H1 (cell line): ENCODE measurements at regions not wholly inside any gene's neighbourhood (a gene's known extent, or its start where the extent isn't known, plus 50 kb on each side); places are given as distances from the start of the nearest gene placed in this dataset.

ENCODE experiments used
- CTCF ChIA-PET: fragments of 300-600 bp; sonication (Branson Sonifier 250); formaldehyde crosslinking; loops from one replicate; lab custom pipeline; 2021; ENCODE audit not compliant: partially characterized antibody; lab: Charles Lee
- POLR2A ChIA-PET: fragments of 300-600 bp; sonication (Branson Sonifier 250); formaldehyde crosslinking; loops from one replicate; lab custom pipeline; 2021; ENCODE audit warnings: inconsistent platforms; ENCODE audit not compliant: partially characterized antibody; lab: Charles Lee
- DNase-seq, 2 experiments: peaks; one replicate each; pipeline versions ENCODE4 v3.0.0 to v3.0.0-alpha.2; 2010 to 2022; ENCODE audit warnings: low spot score in 2 of 2, low read depth in 1 of 2, mixed read lengths in 1 of 2
- FAIRE-seq: peaks from 2 replicates; lab custom pipeline; 2011; peaks lifted over from hg19 to GRCh38; lab: Jason Lieb, UNC
- H2AFZ ChIP-seq: 2 replicates; pipeline ENCODE4 v1.8.1; 2012; ENCODE audit warnings: low read length, inconsistent platforms
- H2AK5ac ChIP-seq: 2 replicates; pipeline ENCODE4 v1.6.1; 2013; ENCODE audit warnings: low read depth, low read length
- H2BK120ac ChIP-seq: replicated peaks from 2 replicates; pipeline ENCODE3; 2013; ENCODE audit warnings: low read depth, low read length, inconsistent platforms
- H2BK12ac ChIP-seq: 2 replicates; pipeline ENCODE4 v1.6.1; 2013; ENCODE audit warnings: low read depth, low read length
- H2BK15ac ChIP-seq: 2 replicates; pipeline ENCODE4 v1.6.1; 2013; ENCODE audit warnings: low read length
- H2BK20ac ChIP-seq: 2 replicates; pipeline ENCODE4 v1.6.1; 2013; ENCODE audit warnings: low read length
- H2BK5ac ChIP-seq: 2 replicates; pipeline ENCODE4 v1.6.1; 2013; ENCODE audit warnings: low read depth, low read length
- H3K14ac ChIP-seq: 2 replicates; pipeline ENCODE4 v1.6.1; 2013; ENCODE audit warnings: inconsistent platforms; ENCODE audit not compliant: insufficient read length
- H3K18ac ChIP-seq: 2 replicates; pipeline ENCODE4 v1.6.1; 2013; ENCODE audit warnings: low read length; ENCODE audit errors: extremely low read depth
- H3K23ac ChIP-seq: 2 replicates; pipeline ENCODE4 v1.6.1; 2013; ENCODE audit warnings: inconsistent platforms; ENCODE audit not compliant: insufficient read length
- H3K23me2 ChIP-seq: 2 replicates; pipeline ENCODE4 v1.6.1; 2013; ENCODE audit warnings: low read depth, low read length
- H3K27ac ChIP-seq: 2 replicates; pipeline ENCODE4 v1.6.1; 2011; ENCODE audit warnings: low read depth, low read length, inconsistent platforms
- H3K27me3 ChIP-seq, 4 experiments: replicated peaks in 1 of 4; 1 replicate in 1 of 4; 2 replicates in 3 of 4; pipeline versions ENCODE4 v1.6.1 to v1.8.1; 2011 to 2013; ENCODE audit warnings: low read length in 3 of 4, mild to moderate bottlenecking in 3 of 4, inconsistent platforms in 2 of 4, mixed read lengths in 2 of 4, moderate library complexity in 1 of 4; ENCODE audit not compliant: control insufficient read depth in 3 of 4, insufficient read depth in 3 of 4; ENCODE audit errors: extremely low read depth in 1 of 4
- H3K36me3 ChIP-seq, 4 experiments: 2 replicates each; pipeline versions ENCODE4 v1.6.1 to v1.8.1; 2011 to 2013; ENCODE audit warnings: mild to moderate bottlenecking in 4 of 4, low read length in 3 of 4, moderate library complexity in 2 of 4, control low read depth in 1 of 4, inconsistent platforms in 1 of 4; ENCODE audit not compliant: insufficient read depth in 4 of 4, control insufficient read depth in 2 of 4
- H3K4ac ChIP-seq: replicated peaks from 2 replicates; pipeline ENCODE3; 2013; ENCODE audit warnings: low read length, low read depth, mixed read lengths, inconsistent platforms; ENCODE audit not compliant: insufficient read length
- H3K4me1 ChIP-seq, 4 experiments: replicated peaks in 1 of 4; 1 replicate in 1 of 4; 2 replicates in 3 of 4; pipeline versions ENCODE4 v1.6.1 to v1.8.1; 2011 to 2013; ENCODE audit warnings: low read length in 3 of 4, inconsistent platforms in 2 of 4, mixed read lengths in 1 of 4; ENCODE audit not compliant: insufficient read depth in 4 of 4, control insufficient read depth in 3 of 4
- H3K4me2 ChIP-seq, 2 experiments: 2 replicates each; pipeline versions ENCODE4 v1.6.1 to v1.8.1; 2011 to 2013; ENCODE audit warnings: low read depth in 2 of 2, low read length in 2 of 2, control low read depth in 1 of 2, inconsistent platforms in 1 of 2, mild to moderate bottlenecking in 1 of 2; ENCODE audit not compliant: insufficient read depth in 1 of 2
- H3K4me3 ChIP-seq, 4 experiments: fragments of 200-600, 300-600 bp in 1 of 4; sonication (generic), shearing (Covaris generic), sonication (Bioruptor Twin) in 1 of 4; 2 replicates each; pipeline versions ENCODE4 v1.5.1 to v1.8.1; 2011 to 2016; ENCODE audit warnings: low read length in 4 of 4, low read depth in 3 of 4, control low read depth in 2 of 4, inconsistent platforms in 2 of 4, mild to moderate bottlenecking in 2 of 4, mixed read lengths in 1 of 4, moderate library complexity in 1 of 4; ENCODE audit not compliant: insufficient read depth in 2 of 4; ENCODE audit errors: extremely low read depth in 1 of 4
- H3K56ac ChIP-seq: replicated peaks from 2 replicates; pipeline ENCODE3; 2013; ENCODE audit warnings: low read depth, mild to moderate bottlenecking, mixed read lengths, low read length, inconsistent platforms; ENCODE audit not compliant: insufficient read length
- H3K79me1 ChIP-seq: 2 replicates; pipeline ENCODE4 v1.6.1; 2013; ENCODE audit warnings: low read depth, low read length, control low read depth
- H3K79me2 ChIP-seq, 2 experiments: 2 replicates each; pipeline versions ENCODE4 v1.6.1 to v1.8.1; 2012 to 2013; ENCODE audit warnings: low read length in 2 of 2, mild to moderate bottlenecking in 2 of 2, inconsistent platforms in 1 of 2; ENCODE audit not compliant: insufficient read depth in 2 of 2, control insufficient read depth in 1 of 2
- H3K9ac ChIP-seq, 4 experiments: replicated peaks in 1 of 4; 1 replicate in 1 of 4; 2 replicates in 3 of 4; pipeline versions ENCODE4 v1.6.1 to v1.8.1; 2011 to 2013; ENCODE audit warnings: low read depth in 3 of 4, low read length in 3 of 4, control low read depth in 2 of 4, mild to moderate bottlenecking in 2 of 4, moderate library complexity in 2 of 4, inconsistent platforms in 1 of 4; ENCODE audit errors: extremely low read depth in 1 of 4
- H3K9me3 ChIP-seq, 2 experiments: 2 replicates each; pipeline versions ENCODE4 v1.6.1 to v1.8.1; 2012 to 2013; ENCODE audit warnings: mild to moderate bottlenecking in 2 of 2, moderate library complexity in 2 of 2, control low read depth in 1 of 2, inconsistent platforms in 1 of 2, low read depth in 1 of 2, low read length in 1 of 2, mixed read lengths in 1 of 2; ENCODE audit not compliant: insufficient read depth in 2 of 2
- H4K20me1 ChIP-seq, 2 experiments: replicated peaks in 1 of 2; 2 replicates each; pipeline versions ENCODE3 to v1.8.1; 2011 to 2013; ENCODE audit warnings: inconsistent platforms in 2 of 2, low read length in 2 of 2, mild to moderate bottlenecking in 1 of 2; ENCODE audit not compliant: insufficient read depth in 2 of 2, control insufficient read depth in 1 of 2
- H4K5ac ChIP-seq: 2 replicates; pipeline ENCODE4 v1.6.1; 2013; ENCODE audit warnings: low read length, low read depth, mixed read lengths, inconsistent platforms; ENCODE audit not compliant: insufficient read length
- H4K8ac ChIP-seq: 2 replicates; pipeline ENCODE4 v1.8.0; 2013; ENCODE audit warnings: mild to moderate bottlenecking, moderate library complexity, low read length, inconsistent platforms; ENCODE audit not compliant: insufficient read depth; ENCODE audit errors: extremely low read depth
- H4K91ac ChIP-seq: replicated peaks from 2 replicates; pipeline ENCODE3; 2013; ENCODE audit warnings: low read length, mixed read lengths, inconsistent platforms; ENCODE audit not compliant: insufficient read length
- EGR1 ChIP-seq: IDR thresholded peaks from 2 replicates; pipeline ENCODE4 v1.6.1; 2011; ENCODE audit warnings: low read depth, low read length, borderline replicate concordance
- HDAC2 ChIP-seq, 2 experiments: fragments of 300-600 bp in 1 of 2; sonication (generic) in 1 of 2; IDR thresholded peaks; 2 replicates each; pipeline ENCODE4 v1.6.1; 2011 to 2012; ENCODE audit warnings: low read depth in 2 of 2, low read length in 2 of 2, mild to moderate bottlenecking in 2 of 2, moderate library complexity in 2 of 2, borderline replicate concordance in 1 of 2, inconsistent platforms in 1 of 2
- POU5F1 ChIP-seq: IDR thresholded peaks from 2 replicates; pipeline ENCODE4 v1.6.1; 2011; ENCODE audit warnings: low read depth, mild to moderate bottlenecking, low read length, moderate library complexity
- SIRT6 ChIP-seq: IDR thresholded peaks from one replicate; pipeline ENCODE4 v1.7.1; 2012; ENCODE audit warnings: low read length, inconsistent platforms
- SP4 ChIP-seq: IDR thresholded peaks from 2 replicates; pipeline ENCODE4 v1.6.1; 2012; ENCODE audit warnings: low read length, inconsistent platforms
- TCF12 ChIP-seq: IDR thresholded peaks from 2 replicates; pipeline ENCODE4 v1.6.1; 2011; ENCODE audit warnings: low read depth, mild to moderate bottlenecking, low read length
- ZNF274 ChIP-seq: IDR thresholded peaks from 2 replicates; pipeline ENCODE4 v1.7.0; 2012; ENCODE audit warnings: low read length, borderline replicate concordance; ENCODE audit errors: extremely low read depth
- WGBS, 2 experiments: shearing (Covaris generic) in 1 of 2; methylation state at CpG; one replicate each; pipeline versions ENCODE4 v1.1.6 to v1.1.7; 2013 to 2015; ENCODE audit warnings: low lambda C conversion rate in 2 of 2, mixed read lengths in 2 of 2, inconsistent platforms in 1 of 2, low coverage in 1 of 2, missing lambda C conversion rate in 1 of 2; ENCODE audit not compliant: insufficient replicate concordance in 2 of 2, insufficient coverage in 1 of 2, insufficient read length in 1 of 2; ENCODE audit errors: extremely low coverage in 1 of 2, missing lambda C conversion rate in 1 of 2; 5-methylcytosine and 5-hydroxymethylcytosine counted together

DNA sequence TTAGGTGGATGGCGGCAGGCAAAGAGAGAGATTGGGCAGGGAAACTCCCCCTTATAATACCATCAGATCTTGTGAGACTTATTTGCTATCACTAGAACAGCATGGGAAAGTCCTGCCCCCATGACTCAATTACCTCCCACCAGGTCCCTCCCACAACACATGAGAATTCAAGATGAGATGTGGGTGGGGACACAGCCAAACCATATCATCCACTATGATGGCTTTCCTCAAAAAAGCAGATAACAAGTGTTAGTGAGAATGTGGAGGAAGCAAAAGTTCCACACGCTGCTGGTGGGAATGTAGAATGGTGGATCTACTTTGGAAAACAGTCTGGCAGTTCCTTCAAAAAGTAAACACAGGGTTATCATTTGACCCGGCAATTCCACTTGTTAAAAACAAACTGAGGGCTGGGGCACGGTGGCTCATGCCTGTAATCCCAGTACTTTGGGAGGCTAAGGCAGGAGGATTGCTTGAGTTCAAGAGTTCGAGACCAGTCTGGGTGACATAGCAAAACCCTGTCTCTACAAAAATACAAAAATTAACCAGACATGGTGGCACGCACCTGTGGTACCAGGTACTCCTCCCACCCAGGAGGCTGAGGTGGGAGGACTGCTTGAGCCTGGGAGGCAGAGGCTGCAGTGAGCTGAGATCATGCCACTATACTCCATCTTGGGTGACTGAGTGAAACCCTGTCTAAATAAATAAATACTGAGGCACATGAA is 161.4 kb upstream of the EEPD1 start:
- Histone ChIP-seq H3K56ac (no peak overlapping the region), H3K23ac (no peak overlapping the region), H3K4me3 (no peak overlapping the region), H4K20me1 (no peaks in the 10 kb centered on the region), H4K91ac (no peak overlapping the region), H2BK12ac (no peak overlapping the region), H2BK5ac (no peak overlapping the region)
- 87% methylated on average over 6 of the region's 6 CpGs; no CpG with 5 or more reads in 1 of the 2 experiments for WGBS, 2 experiments
- TF ChIP-seq TCF12: no peak
- TF ChIP-seq SIRT6: no peak
- no peak for TF ChIP-seq SP4
- no peak for TF ChIP-seq ZNF274
- TF ChIP-seq POU5F1: no peak
- no peak for TF ChIP-seq EGR1
- no peak for TF ChIP-seq HDAC2 (IDR thresholded peaks at IDR 0.05; ENCODE audit: borderline replicate concordance in 1 of 2, low read depth in 2 of 2, low read length in 2 of 2)
- TF ChIP-seq, all 59 proteins: peak for 0
- no peaks in the 10 kb centered on the region for H3K79me2 ChIP-seq
- no peak overlapping the region for H3K4me2 ChIP-seq
- no peaks in the 10 kb centered on the region for H3K79me1 ChIP-seq
- ChIA-PET POLR2A (no interaction called here), CTCF (no interaction called here)
- no peaks in the 10 kb centered on the region for H3K36me3 ChIP-seq
- H3K23me2 ChIP-seq: no peaks in the 10 kb centered on the region
- no peak overlapping the region for H2AFZ ChIP-seq
- no peak overlapping the region for H3K27ac ChIP-seq
- H2BK120ac ChIP-seq: no peak overlapping the region
- H3K9ac ChIP-seq: no peak overlapping the region
- no peaks in the 10 kb centered on the region for H3K27me3 ChIP-seq
- H2AK5ac ChIP-seq: no peak overlapping the region
- no peak overlapping the region for H4K5ac ChIP-seq
- no peak overlapping the region for H3K14ac ChIP-seq
- no peak for DNase-seq
- H3K9me3 ChIP-seq: no peaks in the 10 kb centered on the region
- no peaks in the 10 kb centered on the region for H3K4me1 ChIP-seq
- no peak overlapping the region for H3K4ac ChIP-seq
- no peak overlapping the region for H3K18ac ChIP-seq
- H2BK15ac ChIP-seq: no peak overlapping the region
- no peak overlapping the region for H2BK20ac ChIP-seq
- no peak overlapping the region for H4K8ac ChIP-seq
- FAIRE-seq: no peak
